ENCODE measurements at regions not wholly inside any gene's neighbourhood (a gene's known extent, or its start where the extent isn't known, plus 50 kb on each side); places are given as distances from the start of the nearest gene placed in this dataset.

- no peak for TF ChIP-seq CTCF (IDR thresholded peaks at IDR 0.05; ENCODE audit: insufficient read depth, low read length, poor library complexity, severe bottlenecking)
These were observed 912.4 kb upstream of the EPHA6 start for GRCh38 chr3:95901948-95902347.

GRCh38 chr3:95905182-95905581 lies 909.2 kb upstream of the EPHA6 start:
- no peak overlapping the region for H3K4me3 ChIP-seq (ENCODE audit: low read depth, low read length)
- TF ChIP-seq CTCF (IDR thresholded peaks at IDR 0.05; ENCODE audit: insufficient read depth, low read length, poor library complexity, severe bottlenecking): no peak
- no peaks in the 10 kb centered on the region for H3K36me3 ChIP-seq (ENCODE audit: control insufficient read depth, insufficient read depth, low read length)
- H3K27me3 ChIP-seq (ENCODE audit: control insufficient read depth, insufficient read depth, low read length): no peaks in the 10 kb centered on the region
- DNase-seq (ENCODE audit: low read depth): no peak

More at GRCh38 chr3:95901948-95902347, 912.4 kb upstream of the EPHA6 start:
- no peak overlapping the region for H3K4me3 ChIP-seq (ENCODE audit: low read depth, low read length)
- H3K36me3 ChIP-seq (ENCODE audit: control insufficient read depth, insufficient read depth, low read length): no peaks in the 10 kb centered on the region
- no peaks in the 10 kb centered on the region for H3K27me3 ChIP-seq (ENCODE audit: control insufficient read depth, insufficient read depth, low read length)
- no peak for DNase-seq (ENCODE audit: low read depth)

- no peaks in the 10 kb centered on the region for H3K36me3 ChIP-seq (ENCODE audit: control insufficient read depth, insufficient read depth, low read length)
These were observed 902.6 kb upstream of the EPHA6 start for GRCh38 chr3:95911767-95912166.

GRCh38 chr3:95923496-95924210 lies 890.7 kb upstream of the EPHA6 start:
- DNase-seq (ENCODE audit: low read depth): peak; percentile 86
- H3K4me3 ChIP-seq (ENCODE audit: low read depth, low read length): no peak overlapping the region

More at GRCh38 chr3:95911767-95912166, 902.6 kb upstream of the EPHA6 start:
- no peak for DNase-seq (ENCODE audit: low read depth)
- Histone ChIP-seq H3K27me3 (ENCODE audit: control insufficient read depth, insufficient read depth, low read length) (no peaks in the 10 kb centered on the region), H3K4me3 (ENCODE audit: low read depth, low read length) (no peak overlapping the region)
- no peak for TF ChIP-seq CTCF (IDR thresholded peaks at IDR 0.05; ENCODE audit: insufficient read depth, low read length, poor library complexity, severe bottlenecking)

GRCh38 chr3:95926904-95927501 lies 887.4 kb upstream of the EPHA6 start:
- no peaks in the 10 kb centered on the region for H3K27me3 ChIP-seq (ENCODE audit: control insufficient read depth, insufficient read depth, low read length)
- no peak overlapping the region for H3K4me3 ChIP-seq (ENCODE audit: low read depth, low read length)
- DNase-seq (ENCODE audit: low read depth): no peak

More at GRCh38 chr3:95923496-95924210, 890.7 kb upstream of the EPHA6 start:
- Histone ChIP-seq H3K27me3 (ENCODE audit: control insufficient read depth, insufficient read depth, low read length) (no peaks in the 10 kb centered on the region), H3K36me3 (ENCODE audit: control insufficient read depth, insufficient read depth, low read length) (no peaks in the 10 kb centered on the region)
- TF ChIP-seq CTCF (IDR thresholded peaks at IDR 0.05; ENCODE audit: insufficient read depth, low read length, poor library complexity, severe bottlenecking): no peak

More at GRCh38 chr3:95926904-95927501, 887.4 kb upstream of the EPHA6 start:
- TF ChIP-seq CTCF (IDR thresholded peaks at IDR 0.05; ENCODE audit: insufficient read depth, low read length, poor library complexity, severe bottlenecking): no peak
- H3K36me3 ChIP-seq (ENCODE audit: control insufficient read depth, insufficient read depth, low read length): no peaks in the 10 kb centered on the region

All from kidney epithelial cell (primary cell).